Large intestine (tissue), 3 donors: ENCODE measurements at regions not wholly inside any gene's neighbourhood (a gene's known extent, or its start where the extent isn't known, plus 50 kb on each side); places are given as distances from the start of the nearest gene placed in this dataset.
"Not testable (repeated sequence)": the region's sequence is repeated elsewhere in the genome, so short reads cannot be mapped to it uniquely, and the experiment has no call there.

Experiments used
- DNase-seq, 2 donors: peaks; one replicate each; pipeline versions ENCODE4 v3.0.0 to v3.0.0-alpha.2; 2013
- H3K27ac ChIP-seq: one replicate; pipeline ENCODE4 v1.5.1; 2013; ENCODE audit warnings: low read length
- H3K27me3 ChIP-seq: 2 replicates; pipeline ENCODE4 v1.6.1; 2013; ENCODE audit warnings: low read length; ENCODE audit not compliant: control insufficient read depth, insufficient read depth
- H3K36me3 ChIP-seq: 2 replicates; pipeline ENCODE4 v1.6.1; 2013; ENCODE audit warnings: low read length; ENCODE audit not compliant: control insufficient read depth, insufficient read depth
- H3K4me1 ChIP-seq: one replicate; pipeline ENCODE4 v1.6.1; 2013; ENCODE audit warnings: low read length; ENCODE audit not compliant: control insufficient read depth, insufficient read depth
- H3K4me3 ChIP-seq: one replicate; pipeline ENCODE4 v1.5.1; 2013; ENCODE audit warnings: low read length
- H3K9me3 ChIP-seq: one replicate; pipeline ENCODE4 v1.6.1; 2013; ENCODE audit warnings: mild to moderate bottlenecking, low read depth, low read length, moderate library complexity; ENCODE audit not compliant: control insufficient read depth
- WGBS: methylation state at CpG from one replicate; pipeline ENCODE4 v1.1.5; 2013; ENCODE audit warnings: low lambda C conversion rate; ENCODE audit not compliant: insufficient coverage; 5-methylcytosine and 5-hydroxymethylcytosine counted together

DNA sequence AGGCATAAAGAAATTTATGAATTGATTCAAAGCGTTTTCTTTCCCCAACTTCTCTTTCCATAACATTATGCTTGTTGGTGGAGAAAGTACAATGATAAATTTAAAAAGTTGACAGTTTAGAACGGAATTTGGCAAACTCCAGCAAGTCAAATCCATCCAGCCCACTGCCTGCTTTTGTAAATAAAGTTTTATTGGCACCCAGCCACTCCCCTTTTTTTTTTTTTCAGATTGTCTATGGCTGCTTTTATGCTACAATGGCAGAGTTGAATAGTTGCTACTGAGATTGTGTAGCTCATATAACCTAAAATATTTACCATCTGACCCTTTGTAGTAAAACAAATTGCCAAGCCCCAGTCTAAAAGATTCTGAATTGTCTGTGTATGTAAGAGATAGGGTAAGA, 112.8 kb upstream of the RBMS3 start:
- no peaks in the 10 kb centered on the region for H3K4me1 ChIP-seq
- H3K4me3 ChIP-seq = no peak overlapping the region
- H3K27me3 ChIP-seq = no peaks in the 10 kb centered on the region
- DNase-seq = no peak
- no peak overlapping the region for H3K27ac ChIP-seq
- no peaks in the 10 kb centered on the region for H3K36me3 ChIP-seq
- 100% methylated on average over 1 of the region's 2 CpGs for WGBS
- no peaks in the 10 kb centered on the region for H3K9me3 ChIP-seq

DNA sequence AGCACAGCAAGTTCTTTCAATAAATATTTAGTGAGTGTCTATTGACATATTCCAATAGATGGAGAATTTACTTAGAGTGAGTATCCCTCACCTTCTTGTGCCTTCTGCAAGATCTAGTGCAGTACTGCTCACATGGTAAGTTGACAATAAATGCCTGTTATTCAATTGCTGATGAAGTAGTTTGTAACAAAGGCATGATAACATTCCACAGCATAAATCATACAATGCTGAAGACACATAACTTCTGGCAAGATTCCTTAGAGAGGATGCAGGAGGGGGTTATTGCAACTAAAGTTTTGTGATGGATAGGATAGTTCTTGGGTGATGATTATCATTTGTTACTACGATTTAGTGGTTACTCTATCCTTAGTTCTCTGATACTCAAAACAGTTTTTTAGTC, 112.2 kb upstream of the RBMS3 start:
- no CpG with 5 or more reads among the region's 1 CpG for WGBS

DNA sequence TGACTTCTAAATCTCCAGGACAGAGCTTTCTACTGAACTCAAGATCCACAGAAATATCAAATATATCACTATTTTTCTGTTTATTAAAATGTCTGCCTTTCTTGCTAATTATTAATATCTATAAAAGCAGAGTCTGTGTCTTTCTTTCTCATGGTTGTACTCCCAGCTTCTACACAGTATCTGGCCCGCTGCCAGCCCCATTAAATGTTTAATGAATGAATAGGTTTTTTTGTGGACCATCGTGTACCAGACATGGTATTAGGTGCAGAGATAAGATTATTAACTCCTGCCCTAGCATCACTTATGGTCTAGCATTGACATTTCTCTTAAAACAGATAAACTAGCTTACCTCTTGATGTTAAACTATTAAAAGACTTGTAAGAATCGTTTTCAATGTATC, 111.4 kb upstream of the RBMS3 start:
- Histone ChIP-seq H3K9me3 (no peaks in the 10 kb centered on the region), H3K36me3 (no peaks in the 10 kb centered on the region), H3K27ac (no peak overlapping the region), H3K4me3 (no peak overlapping the region), H3K4me1 (no peaks in the 10 kb centered on the region), H3K27me3 (no peaks in the 10 kb centered on the region)
- no peak for DNase-seq
- 71% methylated on average over 1 of the region's 3 CpGs for WGBS

More for the DNA sequence above, 112.2 kb upstream of the RBMS3 start:
- H3K9me3 ChIP-seq = no peaks in the 10 kb centered on the region
- no peaks in the 10 kb centered on the region for H3K4me1 ChIP-seq
- H3K27me3 ChIP-seq = no peaks in the 10 kb centered on the region
- H3K27ac ChIP-seq = no peak overlapping the region
- DNase-seq = no peak
- H3K4me3 ChIP-seq = no peak overlapping the region
- H3K36me3 ChIP-seq = no peaks in the 10 kb centered on the region

DNA sequence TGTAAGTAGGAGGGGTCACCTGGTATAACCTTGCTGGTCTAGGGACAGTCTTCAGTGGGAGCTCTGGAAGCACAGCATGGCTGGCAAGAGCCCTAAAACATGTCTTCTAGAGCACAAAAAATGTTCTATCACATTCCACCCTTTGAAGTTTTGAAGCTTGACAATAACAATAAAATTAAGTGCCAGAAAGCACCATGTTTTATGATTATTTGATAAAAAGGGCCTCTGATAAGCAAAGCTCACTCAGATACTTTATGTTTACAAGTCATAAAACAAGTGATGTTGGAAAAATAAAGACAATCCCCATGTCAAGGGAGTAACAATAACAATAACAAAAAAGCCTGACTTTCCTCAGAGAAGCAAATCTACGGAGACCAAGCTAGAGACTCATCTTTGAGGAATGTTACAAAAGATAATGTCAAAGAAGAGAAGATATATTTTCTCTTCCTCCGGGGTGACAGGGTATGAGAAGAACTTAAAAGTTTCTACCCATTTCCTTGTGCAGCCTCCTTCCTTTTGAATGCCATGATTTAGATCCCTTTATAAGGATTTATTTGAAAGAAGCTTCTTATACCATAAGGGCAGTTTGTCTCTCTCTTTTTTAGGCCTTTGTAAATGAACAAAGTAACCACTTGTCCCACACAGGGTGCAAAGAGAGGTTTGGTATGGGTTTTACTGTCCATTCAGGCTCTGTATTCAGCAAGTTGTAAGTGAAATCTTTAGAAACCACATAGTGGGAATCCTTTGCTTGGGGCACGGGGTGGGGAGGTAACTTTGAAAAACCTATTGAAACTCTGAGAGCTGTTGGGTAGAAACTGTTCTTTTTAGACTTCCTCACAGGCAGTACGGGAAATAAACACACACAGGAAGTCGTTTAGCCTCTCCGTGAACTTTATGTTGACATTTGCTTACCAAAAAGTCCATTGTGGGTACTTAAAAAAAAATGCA, 109.6 kb upstream of the RBMS3 start:
- DNase-seq = peak; percentile 6 to 33
- H3K4me1 ChIP-seq = no peaks in the 10 kb centered on the region
- no peaks in the 10 kb centered on the region for H3K9me3 ChIP-seq
- H3K36me3 ChIP-seq = no peaks in the 10 kb centered on the region
- no CpG with 5 or more reads among the region's 6 CpGs for WGBS
- H3K27me3 ChIP-seq = no peaks in the 10 kb centered on the region
- no peak overlapping the region for H3K27ac ChIP-seq
- H3K4me3 ChIP-seq = no peak overlapping the region

DNA sequence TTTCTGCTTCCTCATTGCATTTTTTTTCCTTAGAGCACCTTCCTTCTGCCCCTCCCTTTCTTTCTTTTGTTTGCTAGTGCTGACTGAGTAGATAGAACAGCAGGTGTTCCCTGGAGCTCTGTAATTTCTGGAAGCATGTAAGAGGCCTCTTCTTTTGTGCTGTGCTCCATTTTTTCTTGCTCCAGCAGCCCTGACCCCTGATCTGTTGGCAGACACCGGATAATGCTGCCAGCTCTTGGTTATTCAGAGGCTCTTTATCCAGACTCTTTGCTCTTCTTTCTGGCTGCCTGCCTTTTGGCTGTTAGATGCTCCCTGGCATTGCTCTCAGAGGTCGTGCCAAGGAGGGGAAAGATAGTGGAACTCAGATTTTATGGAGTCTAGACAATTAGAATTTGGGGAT, 104.4 kb upstream of the RBMS3 start:
- Histone ChIP-seq H3K27me3 (no peaks in the 10 kb centered on the region), H3K36me3 (no peaks in the 10 kb centered on the region), H3K4me3 (no peak overlapping the region), H3K4me1 (no peaks in the 10 kb centered on the region), H3K27ac (no peak overlapping the region), H3K9me3 (no peaks in the 10 kb centered on the region)
- DNase-seq = no peak
- WGBS = no CpG with 5 or more reads among the region's 2 CpGs

DNA sequence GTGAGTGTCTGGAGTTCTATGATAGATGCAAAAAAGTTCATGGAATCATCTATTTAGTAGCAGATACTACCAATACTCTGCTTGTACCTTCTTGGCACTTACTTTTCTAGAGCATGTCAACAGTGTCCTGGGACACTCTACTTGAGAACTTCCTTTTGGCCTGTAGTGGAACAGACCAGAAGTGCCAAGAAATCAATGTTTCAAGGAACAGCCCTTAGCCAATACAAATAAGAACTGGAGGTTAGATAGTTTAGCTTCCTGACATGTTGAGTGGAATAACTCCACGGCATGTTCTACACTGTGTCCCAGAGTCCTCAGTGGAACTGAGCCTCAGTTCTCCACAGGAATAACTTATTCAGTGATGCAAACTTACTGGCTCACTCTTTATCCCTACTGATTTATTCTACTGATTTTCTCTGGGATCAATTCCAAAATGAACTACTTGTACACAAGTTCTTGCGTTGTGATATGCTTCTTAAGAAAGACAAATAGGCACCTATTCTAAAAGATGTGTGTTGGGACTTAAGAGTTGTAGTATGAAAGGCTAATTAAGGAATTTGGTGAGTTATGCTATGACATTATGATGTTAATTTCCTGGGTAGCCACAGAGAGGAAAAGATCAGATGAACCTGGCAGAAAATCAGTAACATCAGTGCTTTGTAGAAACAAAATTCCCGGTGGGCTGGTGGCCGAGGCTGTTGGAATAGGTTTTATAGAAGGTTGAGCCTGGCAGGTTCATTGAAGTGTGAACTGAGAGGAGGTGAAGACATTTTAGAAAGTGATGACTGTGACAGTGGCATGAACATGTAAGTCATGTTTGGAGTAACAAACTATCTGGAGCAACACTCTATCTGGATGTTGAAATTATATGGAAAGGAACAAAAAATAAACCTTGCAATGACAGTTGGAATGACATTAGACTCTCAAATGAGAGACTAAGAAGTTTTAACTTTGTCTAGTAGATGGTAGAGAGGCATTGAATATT, 101.8 kb upstream of the RBMS3 start:
- no peak overlapping the region for H3K27ac ChIP-seq
- no peaks in the 10 kb centered on the region for H3K27me3 ChIP-seq
- 80% methylated on average over 1 of the region's 4 CpGs for WGBS
- no peaks in the 10 kb centered on the region for H3K36me3 ChIP-seq
- no peak overlapping the region for H3K4me3 ChIP-seq
- no peaks in the 10 kb centered on the region for H3K4me1 ChIP-seq
- no peaks in the 10 kb centered on the region for H3K9me3 ChIP-seq
- DNase-seq = no peak

DNA sequence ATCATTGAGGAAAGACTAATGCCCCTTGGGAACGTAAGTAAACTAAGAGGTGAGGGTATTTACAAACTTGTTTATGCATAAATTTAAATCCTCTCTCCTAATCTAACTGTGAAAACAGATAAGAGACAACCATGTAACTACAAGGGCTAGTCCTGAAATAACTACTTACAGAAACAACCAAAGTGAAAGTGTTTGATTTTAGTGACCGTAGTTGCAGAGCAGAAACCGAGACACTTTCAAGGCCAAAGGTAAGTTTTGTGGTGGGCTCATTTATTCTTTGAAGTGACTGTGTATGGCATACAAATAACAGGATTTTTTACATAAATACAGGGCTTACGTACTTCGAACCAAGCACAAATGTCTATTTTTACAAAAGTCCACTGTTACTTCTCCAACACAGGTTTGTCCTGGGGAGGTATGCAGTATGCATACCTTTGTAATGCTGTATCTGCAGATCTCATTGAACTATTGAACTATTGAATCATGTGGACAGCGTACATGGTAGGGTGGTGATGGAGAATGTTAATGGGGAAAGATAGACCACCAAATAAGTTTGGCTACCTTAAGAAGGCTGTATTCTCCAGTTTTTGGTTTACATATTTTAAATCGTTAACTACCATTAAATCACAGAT, 99.6 kb upstream of the RBMS3 start:
- Histone ChIP-seq H3K27ac (no peak overlapping the region), H3K4me1 (no peaks in the 10 kb centered on the region), H3K27me3 (no peaks in the 10 kb centered on the region), H3K4me3 (no peak overlapping the region), H3K36me3 (no peaks in the 10 kb centered on the region), H3K9me3 (no peaks in the 10 kb centered on the region)
- 33% methylated on average over 2 of the region's 7 CpGs for WGBS
- DNase-seq = no peak

GRCh38 chr3:29181872-29182271, 99.0 kb upstream of the RBMS3 start:
- no peak for DNase-seq
- Histone ChIP-seq H3K27me3 (no peaks in the 10 kb centered on the region), H3K27ac (no peak overlapping the region), H3K4me3 (no peak overlapping the region), H3K36me3 (no peaks in the 10 kb centered on the region), H3K4me1 (no peaks in the 10 kb centered on the region), H3K9me3 (no peaks in the 10 kb centered on the region)
- WGBS = no CpG with 5 or more reads among the region's 1 CpG

GRCh38 chr3:29182828-29183227, 98.0 kb upstream of the RBMS3 start:
- not testable (repeated sequence) for H3K4me1 ChIP-seq, H3K27me3 ChIP-seq, DNase-seq, H3K9me3 ChIP-seq, H3K27ac ChIP-seq, H3K4me3 ChIP-seq, H3K36me3 ChIP-seq
- 83% methylated on average over 1 of the region's 3 CpGs for WGBS
